ENCODE measurements at regions not wholly inside any gene's neighbourhood (a gene's known extent, or its start where the extent isn't known, plus 50 kb on each side); places are given as distances from the start of the nearest gene placed in this dataset.

- TF ChIP-seq, protein P1, sequence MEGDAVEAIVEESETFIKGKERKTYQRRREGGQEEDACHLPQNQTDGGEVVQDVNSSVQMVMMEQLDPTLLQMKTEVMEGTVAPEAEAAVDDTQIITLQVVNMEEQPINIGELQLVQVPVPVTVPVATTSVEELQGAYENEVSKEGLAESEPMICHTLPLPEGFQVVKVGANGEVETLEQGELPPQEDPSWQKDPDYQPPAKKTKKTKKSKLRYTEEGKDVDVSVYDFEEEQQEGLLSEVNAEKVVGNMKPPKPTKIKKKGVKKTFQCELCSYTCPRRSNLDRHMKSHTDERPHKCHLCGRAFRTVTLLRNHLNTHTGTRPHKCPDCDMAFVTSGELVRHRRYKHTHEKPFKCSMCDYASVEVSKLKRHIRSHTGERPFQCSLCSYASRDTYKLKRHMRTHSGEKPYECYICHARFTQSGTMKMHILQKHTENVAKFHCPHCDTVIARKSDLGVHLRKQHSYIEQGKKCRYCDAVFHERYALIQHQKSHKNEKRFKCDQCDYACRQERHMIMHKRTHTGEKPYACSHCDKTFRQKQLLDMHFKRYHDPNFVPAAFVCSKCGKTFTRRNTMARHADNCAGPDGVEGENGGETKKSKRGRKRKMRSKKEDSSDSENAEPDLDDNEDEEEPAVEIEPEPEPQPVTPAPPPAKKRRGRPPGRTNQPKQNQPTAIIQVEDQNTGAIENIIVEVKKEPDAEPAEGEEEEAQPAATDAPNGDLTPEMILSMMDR (IDR thresholded peaks at IDR 0.05) = no peak
- no peak for TF ChIP-seq POLR2A (IDR thresholded peaks at IDR 0.05)
These were observed 120.4 kb downstream of the OGFRL1 start for GRCh38 chr6:71408787-71409723.

Data from thyroid gland (tissue), 4 donors.